ENCODE measurements at regions not wholly inside any gene's neighbourhood (a gene's known extent, or its start where the extent isn't known, plus 50 kb on each side); places are given as distances from the start of the nearest gene placed in this dataset.

DNA sequence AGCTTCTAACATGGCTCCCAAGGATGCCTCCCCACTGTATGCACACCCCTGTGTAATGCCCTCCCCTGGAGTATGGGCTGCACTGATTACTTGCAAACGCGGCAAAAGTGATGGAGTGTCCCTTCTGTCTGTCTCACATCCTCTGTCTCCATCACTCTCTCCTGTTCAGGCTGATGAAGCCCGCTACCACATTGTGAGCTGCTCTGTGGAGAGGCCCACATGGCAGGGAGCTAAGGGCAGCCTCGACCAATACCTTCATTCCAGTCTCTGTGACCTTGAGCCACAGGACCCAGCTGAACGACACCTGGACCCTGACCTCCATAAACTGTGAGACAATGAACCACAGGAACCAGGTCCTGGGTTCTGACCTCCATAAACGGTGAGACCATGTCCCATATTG is 154.1 kb upstream of the ETV3 start:
- TF ChIP-seq SP1 (CRISPR knock-in tag; conservative IDR thresholded peaks at IDR 0.05) (no peak), TCF7 (CRISPR knock-in tag; IDR thresholded peaks at IDR 0.05; ENCODE audit: low read depth) (no peak), ZBTB43 (CRISPR knock-in tag; IDR thresholded peaks at IDR 0.05) (no peak), RELA (CRISPR knock-in tag; IDR thresholded peaks at IDR 0.05; ENCODE audit: borderline replicate concordance) (no peak)
- TF ChIP-seq, protein P1, sequence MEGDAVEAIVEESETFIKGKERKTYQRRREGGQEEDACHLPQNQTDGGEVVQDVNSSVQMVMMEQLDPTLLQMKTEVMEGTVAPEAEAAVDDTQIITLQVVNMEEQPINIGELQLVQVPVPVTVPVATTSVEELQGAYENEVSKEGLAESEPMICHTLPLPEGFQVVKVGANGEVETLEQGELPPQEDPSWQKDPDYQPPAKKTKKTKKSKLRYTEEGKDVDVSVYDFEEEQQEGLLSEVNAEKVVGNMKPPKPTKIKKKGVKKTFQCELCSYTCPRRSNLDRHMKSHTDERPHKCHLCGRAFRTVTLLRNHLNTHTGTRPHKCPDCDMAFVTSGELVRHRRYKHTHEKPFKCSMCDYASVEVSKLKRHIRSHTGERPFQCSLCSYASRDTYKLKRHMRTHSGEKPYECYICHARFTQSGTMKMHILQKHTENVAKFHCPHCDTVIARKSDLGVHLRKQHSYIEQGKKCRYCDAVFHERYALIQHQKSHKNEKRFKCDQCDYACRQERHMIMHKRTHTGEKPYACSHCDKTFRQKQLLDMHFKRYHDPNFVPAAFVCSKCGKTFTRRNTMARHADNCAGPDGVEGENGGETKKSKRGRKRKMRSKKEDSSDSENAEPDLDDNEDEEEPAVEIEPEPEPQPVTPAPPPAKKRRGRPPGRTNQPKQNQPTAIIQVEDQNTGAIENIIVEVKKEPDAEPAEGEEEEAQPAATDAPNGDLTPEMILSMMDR (IDR thresholded peaks at IDR 0.05), result no peak

Measured in WTC11 (cell line).